HT-29 (cell line): ENCODE measurements at regions not wholly inside any gene's neighbourhood (a gene's known extent, or its start where the extent isn't known, plus 50 kb on each side); places are given as distances from the start of the nearest gene placed in this dataset.

Experiments used
- DNase-seq: peaks from one replicate; pipeline ENCODE4 v3.0.0-alpha.2; 2015; ENCODE audit warnings: low spot score

DNA sequence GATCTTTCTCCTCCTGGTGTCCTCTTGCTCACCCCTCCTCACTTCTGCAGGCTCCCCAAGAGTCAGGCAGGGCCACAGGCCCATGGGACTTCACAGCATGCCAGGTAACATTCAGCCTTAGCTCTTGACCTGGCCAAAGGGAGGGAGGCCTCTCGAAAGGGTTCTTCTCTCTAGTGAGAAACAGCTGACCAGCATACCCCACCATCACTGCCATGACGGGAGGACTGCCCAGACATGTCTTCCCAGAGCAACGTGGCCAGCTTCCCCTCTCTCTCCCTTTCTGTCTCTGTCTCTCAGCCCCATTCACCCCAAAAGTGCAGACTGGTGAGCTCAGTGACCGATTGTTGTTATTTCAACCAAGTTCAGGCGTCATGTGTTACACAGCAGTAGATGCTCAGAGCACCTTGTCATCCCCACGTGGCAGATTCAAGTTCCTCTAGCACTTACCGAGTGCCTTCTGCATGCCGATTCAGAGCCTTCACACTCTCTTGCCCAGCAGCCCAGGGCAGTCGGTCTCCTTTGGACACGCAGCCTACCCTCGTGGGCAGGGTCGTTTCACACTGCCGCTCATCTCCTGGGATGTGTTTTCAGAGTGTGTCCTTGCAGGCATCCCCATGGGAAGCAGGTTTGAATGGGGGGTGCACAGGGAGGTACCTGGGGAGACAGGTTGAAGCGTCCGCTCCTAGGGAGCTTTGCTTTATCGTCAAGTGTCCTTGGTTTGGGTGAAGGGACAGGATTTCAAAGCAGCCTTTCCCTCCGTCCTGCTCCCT is 259.9 kb downstream of the NDUFA10 start:
- DNase-seq, result no peak

GRCh38 chr2:239763433-239764097 is 261.6 kb downstream of the NDUFA10 start:
- DNase-seq, result peak; percentile 16

DNA sequence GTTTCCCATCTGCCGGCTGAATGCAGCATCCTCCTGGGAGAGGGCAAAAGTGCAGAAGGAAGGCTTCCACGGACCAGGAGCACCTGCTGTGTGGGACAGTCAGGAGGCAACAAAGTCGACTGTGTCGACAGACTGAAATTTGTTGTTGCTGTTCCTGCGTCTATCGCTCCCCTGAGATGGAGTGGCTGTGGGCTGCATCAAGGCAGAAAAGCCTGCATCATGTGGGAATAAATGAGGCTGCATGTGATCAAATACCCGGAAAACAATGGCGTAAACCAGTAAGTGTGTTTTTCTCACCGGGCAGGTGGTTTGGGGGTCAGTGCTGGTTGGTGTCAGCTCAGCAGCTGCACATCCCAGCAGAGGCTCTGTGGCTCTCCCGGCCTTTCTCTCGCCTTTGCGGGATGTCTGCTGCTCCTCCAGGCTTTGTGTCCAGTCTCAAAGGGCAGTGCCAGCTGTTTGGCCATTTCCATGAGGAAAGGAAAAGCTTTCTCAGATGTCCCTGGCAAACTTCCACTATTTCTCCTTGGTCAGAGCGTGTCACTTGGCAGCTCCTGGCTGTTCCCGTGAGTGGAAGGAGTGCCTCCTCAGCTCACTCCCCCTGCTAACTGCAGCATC is 262.4 kb downstream of the NDUFA10 start:
- DNase-seq, result no peak

DNA sequence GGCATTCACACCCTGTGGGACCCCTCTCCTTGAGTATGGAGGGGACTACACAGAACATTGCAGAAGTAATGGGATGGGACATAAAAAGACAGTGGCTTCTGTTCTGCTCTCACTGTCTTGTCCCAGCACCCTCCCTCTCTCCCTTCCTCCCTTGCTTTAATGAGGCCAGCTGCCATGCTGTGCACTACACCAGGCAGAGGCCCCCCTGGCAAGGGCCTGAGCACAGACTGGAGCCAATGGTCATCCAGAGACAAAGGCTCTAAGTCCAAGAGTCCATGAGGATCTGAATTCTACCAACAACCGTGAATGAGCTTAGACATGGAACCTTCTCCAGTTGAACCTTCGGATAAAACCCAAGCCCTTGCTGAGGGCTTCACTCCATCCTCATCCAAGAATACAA is 263.0 kb downstream of the NDUFA10 start:
- DNase-seq, result no peak

GRCh38 chr2:239760596-239760995 is 264.5 kb downstream of the NDUFA10 start:
- no peak for DNase-seq

GRCh38 chr2:239758279-239758877 is 266.8 kb downstream of the NDUFA10 start:
- DNase-seq, result peak; percentile 2

GRCh38 chr2:239756790-239757760 is 268.1 kb downstream of the NDUFA10 start:
- no peak for DNase-seq

DNA sequence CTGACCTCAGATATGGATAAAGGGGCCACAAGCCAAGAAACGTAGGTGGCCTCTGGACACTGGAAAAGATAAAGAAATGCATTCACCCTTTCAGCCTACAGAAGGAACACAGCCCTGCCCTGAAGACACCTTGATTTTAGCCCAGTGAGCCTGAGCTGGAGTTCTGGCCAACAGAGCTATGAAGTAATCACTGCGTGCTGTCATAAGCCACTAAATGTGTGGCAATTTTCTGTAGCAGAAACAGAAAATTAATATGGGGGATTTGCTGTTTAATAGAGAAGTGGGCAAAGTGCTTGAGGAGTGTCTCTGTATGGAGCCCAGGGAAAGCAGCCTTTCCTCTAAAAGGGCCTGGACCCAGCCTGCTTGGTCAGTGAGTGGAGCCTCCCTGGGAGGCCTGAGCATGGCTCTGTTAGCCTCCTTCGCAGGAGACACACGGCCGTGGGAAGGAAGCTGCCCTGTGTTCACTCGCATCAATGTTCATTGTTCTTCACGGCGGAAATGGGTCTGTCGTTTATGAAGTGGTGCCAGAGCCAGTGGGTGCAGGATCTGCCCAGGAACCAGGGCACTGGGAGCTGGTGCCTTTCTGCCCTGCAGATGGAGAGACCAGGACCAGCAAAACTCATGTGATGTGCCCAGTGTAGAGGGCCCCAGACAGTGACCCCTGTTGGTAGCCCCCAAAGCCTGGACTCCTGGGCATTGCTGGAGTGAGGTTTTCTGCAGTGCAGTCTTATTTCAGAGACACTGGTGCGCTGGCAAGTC is 268.9 kb downstream of the NDUFA10 start:
- DNase-seq, result no peak

DNA sequence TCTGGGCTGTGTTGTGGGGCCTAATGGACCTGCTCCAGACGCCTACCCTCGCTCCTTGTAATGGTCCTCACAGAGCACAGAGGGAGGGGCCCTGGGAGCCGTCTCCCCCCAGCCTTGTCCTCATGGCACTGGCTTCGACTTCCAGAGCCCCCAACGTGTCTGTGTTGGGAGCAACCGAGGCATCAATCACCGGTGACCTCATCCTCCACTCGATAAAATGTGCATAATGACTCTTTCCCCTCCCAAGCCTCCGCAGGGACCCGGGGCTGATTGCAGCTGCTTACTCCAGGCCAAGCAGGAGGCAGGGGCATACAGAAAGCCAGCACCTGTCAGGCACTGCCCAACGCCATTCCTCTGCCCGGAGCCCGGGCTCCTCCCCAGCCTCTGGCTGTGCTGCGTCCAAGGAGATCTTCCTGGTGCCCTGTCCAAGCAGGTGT is 271.7 kb downstream of the NDUFA10 start:
- DNase-seq, result no peak

GRCh38 chr2:239752951-239753350 is 272.2 kb downstream of the NDUFA10 start:
- no peak for DNase-seq

GRCh38 chr2:239751679-239752355 is 273.3 kb downstream of the NDUFA10 start:
- no peak for DNase-seq

DNA sequence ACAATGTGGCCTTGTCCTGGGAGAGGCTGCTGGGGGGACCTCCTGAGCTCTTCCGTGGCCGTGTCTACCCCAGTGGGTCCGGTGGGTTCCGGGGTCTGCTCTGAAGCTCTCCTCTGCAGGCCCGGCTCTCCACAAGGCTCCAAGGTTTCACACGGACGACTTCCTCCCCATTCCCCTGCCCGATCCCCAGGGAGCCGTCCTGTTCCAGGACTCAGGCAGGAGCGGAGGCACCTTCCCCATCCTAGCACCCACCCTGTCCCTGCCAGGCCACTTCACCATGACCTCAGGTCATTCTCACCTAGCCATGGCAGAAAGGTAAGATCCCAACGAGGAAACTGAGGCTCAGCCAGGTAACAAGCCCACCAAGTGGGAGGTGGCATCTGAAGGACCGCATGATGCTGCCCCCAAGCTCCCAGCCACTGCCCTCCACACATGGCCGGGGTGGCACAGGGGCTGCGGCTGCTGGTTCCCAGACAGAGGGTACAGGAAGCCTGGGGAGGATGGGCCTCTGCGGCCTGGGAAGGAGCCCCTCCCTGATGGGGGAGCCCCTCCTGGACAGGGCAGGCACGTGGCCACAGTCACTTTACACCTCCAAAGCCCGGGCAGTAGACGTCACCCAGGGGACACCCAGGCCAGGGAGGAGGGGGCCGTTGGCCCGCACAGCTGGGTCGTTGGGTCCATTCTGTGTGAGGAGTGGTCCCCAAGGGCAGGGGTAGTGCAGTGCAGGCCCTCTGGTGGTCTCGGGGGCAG is 274.0 kb downstream of the NDUFA10 start:
- DNase-seq, result no peak

GRCh38 chr2:239750045-239750835 is 274.9 kb downstream of the NDUFA10 start:
- no peak for DNase-seq

DNA sequence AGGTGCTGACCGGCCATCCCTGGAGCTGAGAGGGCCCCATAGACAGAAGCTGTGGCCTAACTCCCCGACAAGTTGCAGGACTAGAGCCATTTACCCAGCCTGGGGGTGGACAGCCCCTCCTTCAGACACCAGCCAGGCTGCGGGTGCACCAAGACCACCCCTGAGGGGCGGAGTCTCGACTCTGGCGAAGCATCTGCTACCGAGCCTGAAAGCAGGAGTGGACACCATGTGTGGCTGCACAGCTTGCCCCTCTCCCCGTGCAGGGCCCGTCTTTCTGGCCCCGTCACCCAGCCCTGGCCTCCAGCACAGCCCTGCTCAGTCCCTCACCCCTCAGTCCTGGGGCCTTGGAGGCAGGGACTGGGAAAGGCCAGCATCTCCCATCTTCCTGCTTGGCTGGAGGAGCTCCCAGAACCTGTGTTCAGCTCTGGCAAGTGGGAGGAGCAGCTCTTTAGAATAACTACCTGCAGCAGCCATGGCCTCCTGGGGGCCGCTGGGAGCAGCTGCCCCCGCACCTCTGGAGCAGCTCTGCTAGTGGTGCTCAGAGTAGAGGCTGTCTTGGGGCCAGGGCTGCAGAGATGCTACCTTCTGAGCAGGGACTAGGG is 275.8 kb downstream of the NDUFA10 start:
- DNase-seq, result no peak

- DNase-seq, result no peak
These were observed 276.3 kb downstream of the NDUFA10 start for GRCh38 chr2:239748811-239749210.

- DNase-seq, result no peak
These were observed 277.4 kb downstream of the NDUFA10 start for GRCh38 chr2:239747771-239748170.

DNA sequence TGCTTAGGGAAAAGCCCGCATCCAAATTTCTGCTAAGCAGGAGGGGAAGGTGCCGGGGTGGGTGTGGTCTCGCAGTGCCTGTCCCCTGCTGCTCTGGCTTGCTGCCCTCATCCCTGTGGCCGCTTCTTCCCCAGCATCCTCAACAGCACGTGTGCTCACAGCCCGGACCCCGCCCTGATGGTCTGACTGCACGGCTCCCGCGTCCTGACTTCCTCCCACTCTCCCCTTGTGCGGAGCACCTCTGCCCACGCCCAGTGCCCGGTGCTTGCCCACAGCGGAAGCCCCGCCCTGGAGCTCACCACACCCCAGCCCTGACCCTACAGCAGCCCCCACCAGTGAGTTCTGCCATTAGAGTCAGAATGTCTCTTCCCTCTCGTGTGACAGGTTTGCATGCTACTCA is 277.9 kb downstream of the NDUFA10 start:
- DNase-seq, result no peak
